ENCODE measurements at regions not wholly inside any gene's neighbourhood (a gene's known extent, or its start where the extent isn't known, plus 50 kb on each side); places are given as distances from the start of the nearest gene placed in this dataset.
"Not testable (repeated sequence)": the region's sequence is repeated elsewhere in the genome, so short reads cannot be mapped to it uniquely, and the experiment has no call there.

DNA sequence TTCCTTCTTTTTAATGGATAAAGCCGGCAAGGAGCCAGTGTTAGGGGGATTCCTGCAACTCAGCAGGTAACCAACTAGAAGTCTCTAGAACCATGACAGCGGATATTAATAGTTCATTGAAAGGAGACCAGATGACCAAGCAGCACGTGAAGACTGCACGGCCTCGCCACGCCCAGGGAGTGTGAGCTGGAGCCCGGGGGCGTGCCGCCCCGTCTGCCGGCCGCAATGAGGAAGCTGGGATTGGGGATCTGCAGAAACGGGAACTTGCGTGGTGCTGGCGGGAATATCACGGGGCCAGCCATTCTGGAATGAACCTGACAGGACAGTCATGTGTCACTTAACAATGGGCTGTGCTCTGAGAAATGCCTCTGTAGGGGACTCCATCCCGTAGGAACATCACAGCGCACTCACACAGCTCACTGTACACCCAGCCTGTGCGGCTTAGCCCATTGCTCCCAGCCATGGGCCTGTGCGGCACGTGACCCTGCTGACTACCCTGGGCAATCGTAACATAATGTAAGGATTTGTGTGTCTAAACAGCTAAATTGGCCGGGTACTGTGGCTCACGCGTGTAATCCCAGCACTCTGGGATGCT is 4092.8 kb upstream of the TPTE start:
- DNase-seq, result not testable (repeated sequence)

DNA sequence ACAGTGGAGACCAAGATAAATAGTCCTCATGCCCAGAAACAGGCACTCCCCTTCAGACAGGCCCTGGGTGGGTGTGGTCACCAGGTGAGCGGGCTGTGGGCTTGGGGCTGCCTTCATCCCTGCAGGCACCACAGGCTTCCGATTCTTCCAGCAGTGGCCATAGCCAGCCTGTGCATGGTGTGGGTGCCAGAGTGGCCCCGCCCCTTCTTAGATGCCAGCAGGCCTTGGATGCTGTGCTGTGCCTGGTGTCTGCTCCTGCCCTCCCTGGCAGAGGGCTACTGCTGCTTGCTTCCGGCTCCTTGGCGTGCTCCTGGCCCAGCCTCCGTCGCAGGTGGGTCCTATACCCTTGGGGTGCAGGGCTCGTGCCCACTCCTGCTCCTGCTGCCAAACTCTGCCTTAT is 4091.5 kb upstream of the TPTE start:
- DNase-seq, result not testable (repeated sequence)

DNA sequence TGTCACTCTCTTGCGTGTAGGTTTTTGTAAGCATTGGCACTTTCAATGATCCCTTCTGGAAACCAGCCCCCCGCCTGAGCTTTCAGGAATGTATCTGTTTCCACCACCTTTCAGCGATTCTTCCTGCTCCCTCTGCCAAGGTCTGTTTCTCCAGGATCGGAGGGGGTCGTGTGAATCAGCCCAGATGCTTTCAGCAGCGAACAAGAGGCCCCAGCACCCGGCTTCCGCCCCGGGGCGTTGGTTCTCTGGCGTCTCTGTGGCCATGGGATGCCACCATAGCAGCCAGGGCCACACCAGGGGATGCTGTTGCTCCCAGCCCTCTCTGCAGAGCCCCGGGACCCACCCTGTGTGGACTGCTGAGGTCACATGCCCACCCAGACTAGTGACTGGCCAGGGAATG is 4088.2 kb upstream of the TPTE start:
- DNase-seq, result not testable (repeated sequence)

DNA sequence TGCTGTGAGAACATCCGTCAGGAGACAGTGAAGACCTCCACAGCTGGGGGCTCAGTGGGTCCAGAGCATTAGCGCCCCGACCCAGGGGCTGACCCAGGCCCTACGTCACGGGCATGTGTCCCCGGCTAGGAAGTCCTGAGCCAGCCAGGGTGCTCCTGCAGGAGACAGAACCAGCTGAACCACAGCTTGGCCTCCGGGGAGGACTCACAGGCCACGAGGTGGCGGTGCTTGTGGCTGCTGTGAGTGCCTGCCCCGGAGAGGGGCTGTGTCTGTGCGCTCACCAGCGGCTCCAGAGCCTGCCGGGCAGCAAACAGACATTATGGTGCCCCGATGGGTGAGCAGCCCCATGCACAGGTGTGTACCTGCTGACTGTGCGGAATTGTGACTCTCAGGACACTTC is 4085.2 kb upstream of the TPTE start:
- not testable (repeated sequence) for DNase-seq

DNA sequence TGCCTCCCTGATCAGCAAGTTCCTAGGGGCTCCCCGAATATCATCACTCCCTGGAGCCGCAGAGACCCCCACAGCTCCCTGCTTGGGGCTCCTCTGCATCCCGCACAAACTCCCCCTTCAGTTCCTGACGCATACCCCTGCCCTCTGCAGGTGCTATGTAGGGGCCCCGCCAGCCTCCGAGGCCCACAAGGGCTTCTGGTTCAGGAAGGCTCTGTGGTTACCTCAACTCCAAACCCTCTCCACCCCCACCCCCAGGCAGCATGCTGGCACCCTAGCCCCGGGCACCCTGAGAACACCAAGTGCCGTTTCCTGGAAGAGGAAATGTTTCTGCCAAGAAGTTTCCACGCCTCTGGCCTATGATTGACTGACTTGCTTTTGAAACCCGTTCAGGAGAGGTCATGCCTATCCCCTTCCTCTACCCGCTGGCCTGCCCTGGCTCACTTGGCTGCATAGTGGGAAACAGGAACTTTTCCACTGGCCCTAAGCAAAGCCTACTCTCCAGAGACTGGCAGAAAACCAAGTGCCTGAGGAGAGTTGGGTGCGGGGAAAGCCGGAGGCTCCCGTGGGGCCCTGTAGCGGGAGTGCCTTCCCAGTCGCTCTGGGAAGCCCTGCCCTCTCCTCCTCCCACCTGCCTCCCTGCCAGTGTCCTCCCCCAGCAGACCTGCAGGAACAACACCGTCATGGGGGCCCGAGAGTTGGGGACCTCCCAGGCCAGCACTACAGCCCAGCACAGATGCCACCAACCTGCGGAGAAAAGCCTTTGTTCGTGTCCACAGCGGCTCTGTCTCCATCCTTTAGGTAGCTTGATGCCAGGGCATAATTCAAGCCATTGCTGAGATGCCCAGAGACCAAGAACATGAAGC is 4084.2 kb upstream of the TPTE start:
- not testable (repeated sequence) for DNase-seq

DNA sequence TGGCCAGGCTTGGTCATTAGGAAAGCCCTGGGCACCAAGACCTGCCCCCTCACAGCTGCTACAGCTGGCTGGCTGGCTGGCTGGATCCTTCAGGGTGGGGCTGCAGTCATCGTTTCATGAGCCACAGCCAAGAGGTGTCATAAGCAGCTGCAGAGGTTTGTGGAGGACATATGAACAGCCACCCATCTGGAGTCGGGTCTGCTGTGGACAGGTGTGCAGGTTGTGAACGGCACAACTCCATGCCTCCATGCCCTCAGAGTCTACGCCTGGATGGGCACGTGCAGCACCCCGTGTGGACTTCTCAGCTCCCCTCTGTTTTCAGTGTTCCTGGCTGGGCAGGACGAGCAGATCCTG is 4083.6 kb upstream of the TPTE start:
- DNase-seq, result not testable (repeated sequence)

DNA sequence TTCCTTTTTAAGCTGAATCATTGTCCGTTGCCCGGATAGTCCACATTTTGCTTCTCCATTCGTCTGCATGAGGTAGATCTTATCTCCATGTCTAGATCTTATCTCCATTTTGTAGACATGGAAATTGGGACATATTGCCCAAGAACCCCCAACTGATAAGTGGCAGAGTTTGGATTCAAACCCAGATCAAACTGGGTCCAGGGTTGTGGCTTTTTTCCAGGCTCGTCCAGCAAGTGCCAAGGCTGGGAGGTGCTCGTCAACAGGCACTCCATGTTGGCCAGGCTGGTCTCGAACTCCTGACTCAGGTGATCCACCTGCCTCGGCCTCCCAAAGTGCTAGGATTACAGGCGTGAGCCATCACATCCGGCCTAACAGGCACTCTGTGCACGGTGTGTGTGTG is 4082.3 kb upstream of the TPTE start:
- not testable (repeated sequence) for DNase-seq

DNA sequence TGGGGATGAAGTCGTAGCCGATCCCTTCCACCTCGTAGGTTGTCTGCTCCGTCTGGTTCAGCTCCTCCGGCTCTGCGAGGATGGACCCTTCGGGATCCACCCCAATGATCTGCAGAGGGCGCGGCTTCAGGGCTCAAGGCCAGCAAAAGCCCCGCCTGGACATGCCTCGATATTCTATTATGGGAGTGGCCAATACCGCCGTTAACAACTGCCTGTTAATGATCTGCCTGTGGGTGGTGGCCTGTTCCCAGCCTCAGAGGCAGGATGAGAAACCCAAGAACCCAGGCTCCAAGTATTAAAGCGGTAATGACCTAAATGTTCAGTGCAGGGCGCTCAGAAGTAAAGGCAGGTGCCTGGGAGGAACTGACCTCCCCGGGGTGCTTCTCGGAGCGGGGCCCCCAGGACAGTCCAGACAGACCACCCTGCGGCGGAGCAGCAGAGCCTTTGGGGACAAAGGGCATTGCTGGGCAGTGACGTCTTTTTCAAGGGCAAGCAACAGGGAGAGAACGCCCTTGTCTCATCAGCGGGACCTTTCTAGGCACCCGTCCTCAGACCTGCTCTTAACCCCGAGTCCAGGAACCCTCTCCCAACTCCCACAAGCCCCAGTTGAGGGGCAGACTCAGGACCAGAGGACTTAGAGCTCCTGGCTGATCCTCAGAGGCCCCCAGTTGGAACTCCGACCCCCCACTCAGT is 4066.6 kb upstream of the TPTE start:
- not testable (repeated sequence) for DNase-seq

DNA sequence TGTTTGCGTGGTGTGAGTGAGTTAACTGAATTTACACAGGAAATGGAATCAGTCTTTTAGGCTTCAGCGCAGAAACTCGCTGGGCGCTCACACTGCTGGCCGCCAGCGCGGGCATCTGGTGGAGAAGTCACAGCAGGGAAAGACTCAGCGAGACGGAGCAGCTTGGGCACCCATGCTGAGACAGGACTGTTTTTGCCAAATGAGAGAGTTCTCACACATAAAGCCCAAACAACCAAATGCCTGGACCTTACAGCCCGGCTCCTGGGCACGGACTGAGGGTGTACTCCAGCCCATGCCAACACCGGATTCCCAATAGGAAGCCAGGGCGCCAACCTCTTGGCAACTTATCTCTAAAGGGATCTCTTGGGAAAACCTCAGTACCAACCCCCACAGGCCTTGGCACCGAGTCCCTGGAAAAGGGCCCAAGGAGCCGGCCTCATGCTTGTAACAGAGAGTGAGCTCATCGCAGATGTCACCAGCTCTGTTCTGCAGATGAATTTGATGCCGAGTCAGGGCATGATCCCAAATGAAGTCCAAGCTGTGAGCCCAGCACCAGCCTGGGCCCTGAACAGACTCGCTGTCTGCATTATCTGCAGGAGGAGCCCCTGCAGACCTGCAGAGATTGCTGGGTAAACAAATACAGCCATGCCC is 4065.2 kb upstream of the TPTE start:
- not testable (repeated sequence) for DNase-seq

DNA sequence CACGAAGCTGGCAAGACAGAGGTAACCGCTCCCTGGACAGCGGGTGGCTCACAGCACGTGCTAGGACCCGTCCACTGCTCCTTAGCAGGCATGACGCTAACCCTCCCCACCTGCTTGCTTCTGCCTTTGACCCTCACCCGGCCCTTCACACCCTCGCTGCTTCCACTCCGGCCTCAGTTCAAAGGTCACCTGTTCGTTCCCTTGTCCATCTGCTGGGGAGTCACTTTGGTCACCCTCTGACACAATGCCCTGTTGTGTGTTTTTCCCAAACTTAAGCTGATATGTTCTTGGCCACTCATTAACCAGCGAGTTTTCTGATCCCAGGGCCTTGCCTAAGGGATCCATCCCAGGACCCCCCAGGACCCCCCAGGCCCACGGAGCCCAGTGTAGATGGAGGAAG is 4061.6 kb upstream of the TPTE start:
- not testable (repeated sequence) for DNase-seq

DNA sequence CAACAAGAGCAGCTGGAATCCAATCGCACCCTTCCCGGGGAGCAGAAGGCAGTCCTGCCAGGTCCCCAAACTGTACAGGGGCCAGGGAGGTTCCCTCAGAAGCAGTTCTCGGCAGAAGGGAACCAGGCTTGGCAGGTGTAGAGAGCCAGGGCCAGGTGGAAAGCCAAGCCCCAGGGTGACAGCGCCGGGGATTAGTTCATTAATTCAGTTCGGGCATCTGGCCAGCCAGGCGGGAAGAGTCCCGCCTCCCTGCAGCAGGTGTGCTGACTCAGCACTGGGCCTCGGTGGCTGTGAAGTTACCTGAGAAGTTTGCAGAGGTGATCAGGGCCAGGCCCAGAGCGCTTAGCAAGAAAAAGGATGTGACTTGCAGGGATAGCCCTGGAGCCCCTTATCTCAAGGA is 4060.0 kb upstream of the TPTE start:
- not testable (repeated sequence) for DNase-seq

DNA sequence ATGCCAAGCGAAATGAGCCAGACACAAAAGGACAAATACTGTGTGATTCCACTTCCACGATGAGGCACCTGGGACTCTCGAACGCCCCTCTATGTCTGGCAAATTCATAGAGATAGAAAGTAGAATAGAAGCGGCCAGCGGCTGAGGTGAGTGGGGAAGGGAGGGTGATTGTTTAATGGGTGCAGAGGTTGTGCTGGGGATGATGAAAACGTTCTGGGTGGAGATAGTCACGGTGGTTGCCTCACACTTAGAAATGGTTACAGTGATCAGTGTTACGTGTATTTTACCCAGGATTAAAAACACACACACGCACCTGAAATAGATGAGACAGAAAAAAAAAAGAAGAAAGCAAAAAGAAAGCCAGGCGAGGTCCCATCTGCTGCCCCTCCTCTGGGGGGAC is 4057.0 kb upstream of the TPTE start:
- not testable (repeated sequence) for DNase-seq

DNA sequence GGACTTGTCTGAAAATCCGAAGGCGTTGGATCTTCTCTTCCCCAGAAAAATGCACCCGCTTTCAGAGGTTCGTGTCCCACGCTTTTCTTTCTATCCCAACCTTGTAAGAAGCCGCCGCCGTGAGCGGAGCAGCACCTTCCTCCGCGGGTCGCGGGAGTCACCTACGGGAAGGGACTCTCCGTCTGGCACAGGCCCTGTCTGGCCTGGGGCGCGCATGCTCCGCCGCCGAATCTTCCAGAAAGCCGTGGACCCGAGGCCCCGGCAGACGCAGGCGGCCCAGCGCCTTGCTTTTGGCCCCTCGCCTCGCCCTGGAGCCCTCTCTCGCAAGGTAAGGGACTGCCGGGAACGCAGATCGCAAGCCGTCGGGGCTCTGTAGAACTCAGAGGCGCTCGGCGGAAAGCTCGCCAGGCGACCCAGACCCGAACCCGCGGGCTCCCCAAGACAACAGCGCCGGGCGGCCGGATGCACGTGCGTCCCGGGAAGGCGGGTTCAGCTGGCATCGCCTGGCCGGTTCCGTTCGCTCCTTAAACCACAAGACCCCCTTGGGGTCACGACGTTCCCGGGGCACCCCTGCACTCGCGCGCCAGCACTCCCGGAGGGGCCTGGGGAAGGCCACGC is 4055.2 kb upstream of the TPTE start:
- not testable (repeated sequence) for DNase-seq

DNA sequence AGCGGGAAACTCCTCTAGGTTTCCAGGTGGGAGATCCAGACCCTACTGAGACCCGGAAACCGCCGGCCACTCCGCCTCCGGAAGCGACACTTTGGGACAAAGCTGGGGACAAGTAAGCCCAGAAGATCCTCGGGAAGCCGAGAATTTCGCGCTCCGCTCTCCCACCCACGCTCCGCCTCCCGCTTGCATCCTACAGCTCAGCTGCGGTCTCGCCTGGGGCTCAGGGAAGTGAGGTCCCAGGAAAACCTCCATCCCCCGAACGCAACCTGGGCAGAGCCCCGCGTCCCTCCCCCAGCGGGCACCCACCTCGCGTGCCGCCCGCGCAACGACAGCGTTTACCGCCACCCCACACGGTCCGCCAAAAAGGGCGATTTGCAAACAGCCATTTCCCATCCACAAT is 4054.7 kb upstream of the TPTE start:
- not testable (repeated sequence) for DNase-seq

DNA sequence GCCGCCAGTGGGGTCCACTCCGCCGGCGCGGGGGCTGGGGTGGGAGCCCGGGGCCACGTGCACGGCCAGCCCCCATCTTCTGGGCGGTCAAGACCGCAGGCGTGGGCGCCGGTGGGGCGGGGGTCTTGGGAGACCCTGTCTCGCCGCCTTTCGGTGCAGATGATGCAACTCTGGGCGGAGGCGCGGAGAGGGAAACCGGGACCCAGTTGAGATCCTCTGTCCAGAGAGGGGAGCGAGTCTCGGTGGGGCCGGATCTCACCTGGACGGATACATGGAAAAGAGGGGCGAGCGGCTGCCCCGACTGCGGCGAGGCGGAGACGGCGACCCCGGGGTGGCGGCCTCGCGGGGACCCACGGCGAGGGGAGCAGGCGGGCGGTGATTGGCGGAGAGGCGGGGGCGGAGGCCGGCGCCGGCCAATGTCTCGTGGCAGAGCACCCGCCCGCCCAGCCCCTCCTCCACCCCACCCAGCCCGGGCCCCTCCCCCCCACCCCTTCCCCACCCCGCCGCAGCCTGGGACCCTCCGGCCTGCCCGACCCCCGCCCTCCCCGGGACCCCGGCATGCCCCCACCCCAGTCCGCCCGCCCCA is 4054.1 kb upstream of the TPTE start:
- not testable (repeated sequence) for DNase-seq

DNA sequence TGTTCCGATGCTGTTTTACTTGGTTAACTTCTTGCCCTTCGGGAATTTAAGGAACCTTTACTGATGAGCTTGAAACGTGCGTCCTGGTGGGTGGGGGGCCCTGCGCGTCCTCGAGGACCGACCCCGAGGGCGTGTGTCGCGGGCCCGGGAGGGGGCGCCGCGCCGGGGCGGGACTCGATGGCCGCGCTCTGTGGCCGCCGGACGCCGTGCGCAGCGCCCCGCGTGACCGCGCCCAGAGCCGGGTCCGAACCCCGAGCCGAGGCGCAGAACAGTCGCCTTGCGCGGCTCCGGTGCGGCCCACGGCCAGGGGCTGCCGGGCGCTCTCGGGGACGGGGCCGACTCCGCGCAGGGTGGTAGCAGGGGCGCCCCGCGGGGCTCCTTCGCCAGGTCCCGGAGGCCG is 4053.5 kb upstream of the TPTE start:
- DNase-seq, result not testable (repeated sequence)

DNA sequence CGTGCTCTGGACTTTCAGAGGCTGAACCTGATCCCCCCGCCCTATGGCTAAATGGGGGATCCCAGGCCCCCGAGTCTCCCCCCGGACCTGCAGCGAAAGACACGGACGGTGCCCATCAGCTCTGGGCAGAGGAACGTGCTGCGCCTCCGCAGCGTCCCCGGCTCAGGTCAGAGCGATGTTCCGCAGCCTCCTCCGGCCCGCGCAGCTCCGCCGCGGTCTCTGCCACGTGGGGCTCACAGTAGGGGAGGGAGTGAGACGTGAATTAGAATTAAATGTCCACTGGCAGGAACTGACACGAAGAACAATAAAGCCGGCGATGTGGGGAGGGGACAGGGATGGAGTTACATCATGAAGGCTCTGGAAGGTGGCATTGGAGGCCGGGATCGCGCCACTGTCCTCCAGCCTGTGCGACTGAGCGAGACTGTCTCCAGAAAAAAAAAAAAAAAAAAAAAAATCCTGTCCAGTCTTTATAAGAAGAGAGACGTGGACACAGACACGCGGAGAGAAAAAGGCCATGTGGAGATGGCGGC is 4053.0 kb upstream of the TPTE start:
- DNase-seq, result not testable (repeated sequence)

DNA sequence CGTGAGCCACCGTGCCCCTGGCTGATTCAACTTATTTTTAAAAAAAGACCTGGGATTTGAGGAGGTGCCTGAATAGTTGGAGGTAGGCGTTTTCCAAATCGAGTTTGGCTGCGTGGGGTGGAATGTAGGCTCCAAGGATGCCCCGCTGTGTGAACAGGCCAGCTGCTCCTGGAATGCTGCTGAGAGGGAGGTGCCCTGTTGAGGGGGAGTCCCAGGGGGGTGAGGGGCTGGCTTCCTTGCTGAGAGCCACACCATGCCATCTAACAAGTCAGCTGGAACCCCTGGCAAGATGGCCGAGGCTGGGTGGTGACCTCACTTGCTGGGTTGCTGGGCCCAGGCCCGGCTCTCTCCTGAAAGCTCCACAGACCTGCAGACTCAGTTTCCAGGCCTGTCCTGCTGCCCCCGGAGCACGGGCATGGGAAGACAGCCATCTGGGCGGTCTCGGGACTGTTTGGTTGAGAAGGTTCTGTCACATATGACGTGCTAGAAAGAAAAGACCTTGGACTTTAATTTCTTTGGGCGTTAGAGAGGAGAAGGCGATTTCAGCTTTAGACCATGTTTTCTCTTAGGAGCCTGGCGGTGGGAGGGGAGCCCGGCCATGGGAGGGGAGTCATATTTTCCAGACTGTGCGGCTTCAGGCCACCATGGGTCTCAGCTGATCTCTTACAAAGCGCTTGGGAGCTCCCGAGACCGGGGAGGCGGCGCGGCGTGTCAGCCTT is 4047.0 kb upstream of the TPTE start:
- not testable (repeated sequence) for DNase-seq

DNA sequence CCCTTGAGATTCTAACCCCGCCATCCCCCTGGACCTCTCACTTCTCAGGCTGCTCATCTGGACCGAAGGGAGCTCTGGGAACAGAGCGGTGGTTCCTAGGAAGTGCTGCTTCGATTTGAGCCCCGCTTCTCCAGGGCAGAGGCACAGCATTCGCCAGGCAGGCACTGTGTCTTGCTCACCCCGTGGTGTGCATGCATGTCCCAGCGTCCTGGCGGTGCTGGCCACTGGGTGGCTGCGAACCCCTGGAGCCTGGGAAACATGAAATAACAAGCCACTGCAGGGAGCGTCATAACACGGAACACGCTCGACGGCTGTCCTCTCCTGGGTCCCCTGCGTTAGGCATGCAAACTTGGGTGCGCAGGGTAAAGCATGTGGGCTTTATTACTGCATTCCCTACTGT is 4040.3 kb upstream of the TPTE start:
- not testable (repeated sequence) for DNase-seq

DNA sequence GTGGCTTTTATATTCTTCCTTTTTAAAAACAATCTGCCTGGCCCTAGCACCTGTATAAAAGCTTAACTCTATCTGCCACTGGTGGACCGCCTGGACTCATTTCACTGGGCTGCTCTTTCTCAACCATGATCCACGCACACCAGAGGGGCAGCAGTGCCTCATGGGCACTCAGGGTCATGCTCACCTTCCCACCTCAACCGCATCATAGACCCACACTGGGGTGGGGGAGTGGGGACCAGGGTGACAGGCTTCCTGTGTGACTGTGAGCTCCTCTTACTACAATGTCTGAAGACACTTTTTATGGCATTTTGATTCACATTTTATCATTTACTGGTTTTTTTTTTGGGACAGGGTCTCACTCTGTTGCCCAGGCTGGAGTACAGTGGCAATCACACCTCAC is 4038.8 kb upstream of the TPTE start:
- DNase-seq, result not testable (repeated sequence)

DNA sequence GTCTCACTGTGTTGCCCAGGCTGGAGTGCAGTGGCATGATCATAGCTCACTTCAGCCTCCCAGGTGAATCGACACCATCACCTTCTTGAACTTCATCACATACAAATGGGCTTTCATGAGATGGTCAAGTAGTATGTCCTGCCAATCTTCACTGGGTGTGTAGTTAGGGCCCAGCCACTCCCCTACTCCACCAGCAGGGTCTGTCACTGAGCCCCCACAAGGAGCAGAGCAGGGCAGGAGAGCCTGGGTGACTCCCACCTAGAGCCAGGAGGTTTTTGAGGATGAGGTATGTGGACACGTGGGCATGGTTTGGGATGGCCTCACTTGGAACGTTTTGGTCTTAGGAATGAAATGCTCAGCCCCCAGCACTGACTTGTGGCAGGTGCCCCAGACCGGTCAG is 4037.7 kb upstream of the TPTE start:
- not testable (repeated sequence) for DNase-seq
